HCT116 (cell line): ENCODE measurements at regions not wholly inside any gene's neighbourhood (a gene's known extent, or its start where the extent isn't known, plus 50 kb on each side); places are given as distances from the start of the nearest gene placed in this dataset.

ENCODE experiments used
- CTCF ChIP-seq, 3 experiments: fragments of 200-600 bp in 1 of 3; sonication (generic) in 1 of 3; IDR thresholded peaks in 2 of 3; conservative IDR thresholded peaks in 1 of 3; 2 replicates each; pipeline ENCODE4 v1.5.1; 2012 to 2017; ENCODE audit warnings: low read depth in 2 of 3, low read length in 2 of 3, antibody characterized with exemption in 1 of 3, borderline replicate concordance in 1 of 3, control low read depth in 1 of 3, mild to moderate bottlenecking in 1 of 3, mixed read lengths in 1 of 3, mixed run types in 1 of 3, moderate library complexity in 1 of 3; ENCODE audit not compliant: insufficient read depth in 1 of 3
- EZH2phosphoT487 ChIP-seq: fragments of 200-600 bp; IDR thresholded peaks from 2 replicates; pipeline ENCODE4 v1.6.1; 2018; ENCODE audit warnings: antibody characterized with exemption, borderline replicate concordance
- MAX ChIP-seq: IDR thresholded peaks from 2 replicates; pipeline ENCODE4 v1.6.1; 2012
- POLR2A ChIP-seq: IDR thresholded peaks from 2 replicates; pipeline ENCODE4 v1.7.0; 2011; ENCODE audit warnings: borderline replicate concordance; ENCODE audit not compliant: insufficient read depth, insufficient read length; ENCODE audit errors: extremely low read depth

DNA sequence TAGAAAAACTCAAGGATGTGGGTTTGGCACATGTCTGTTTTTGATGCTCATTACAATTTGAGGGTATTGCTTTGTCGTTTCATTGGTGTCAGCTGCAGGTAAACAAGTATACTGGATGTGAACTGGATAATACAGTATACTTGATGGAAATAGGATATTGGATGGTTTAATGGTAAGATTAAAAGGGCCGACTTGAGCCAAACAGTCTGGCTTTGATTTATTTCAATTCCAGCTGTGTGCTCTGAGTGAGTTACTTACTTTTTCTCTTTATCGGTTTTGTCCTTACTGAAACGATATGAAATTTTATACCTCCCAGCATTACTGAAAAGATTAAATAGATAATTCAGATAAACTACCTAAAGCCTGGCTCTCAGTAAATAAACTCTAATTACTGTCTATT is 227.6 kb downstream of the ASXL3 start:
- no peak for TF ChIP-seq CTCF (IDR thresholded peaks at IDR 0.05 in 2 of 3, conservative IDR thresholded peaks at IDR 0.05 in 1 of 3; ENCODE audit: borderline replicate concordance in 1 of 3, insufficient read depth in 1 of 3, low read depth in 2 of 3, low read length in 2 of 3)
- TF ChIP-seq POLR2A, result no peak
- no peak for TF ChIP-seq MAX
- no peak for TF ChIP-seq EZH2phosphoT487
